ENCODE measurements at regions not wholly inside any gene's neighbourhood (a gene's known extent, or its start where the extent isn't known, plus 50 kb on each side); places are given as distances from the start of the nearest gene placed in this dataset.

DNA sequence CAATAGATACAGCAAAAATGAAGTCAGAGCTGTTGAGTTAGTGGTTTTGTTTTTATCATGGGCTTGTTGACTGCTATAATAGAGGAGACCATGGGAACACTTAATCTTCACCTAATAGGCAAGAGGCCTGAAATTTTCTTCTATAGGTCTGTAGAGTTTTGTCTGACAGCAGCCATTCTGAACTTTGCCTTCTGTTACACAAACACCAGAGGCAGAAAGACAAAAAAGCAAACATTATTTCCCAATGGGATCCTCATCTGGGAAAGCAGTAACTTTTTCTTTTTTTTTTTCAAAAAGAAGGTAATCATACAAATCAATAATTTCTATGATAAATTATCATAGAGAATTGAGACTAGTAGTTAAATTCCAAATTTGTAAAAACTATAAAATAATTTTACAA, 494.1 kb downstream of the TOX3 start:
- DNase-seq (ENCODE audit: low spot score) = no peak

DNA sequence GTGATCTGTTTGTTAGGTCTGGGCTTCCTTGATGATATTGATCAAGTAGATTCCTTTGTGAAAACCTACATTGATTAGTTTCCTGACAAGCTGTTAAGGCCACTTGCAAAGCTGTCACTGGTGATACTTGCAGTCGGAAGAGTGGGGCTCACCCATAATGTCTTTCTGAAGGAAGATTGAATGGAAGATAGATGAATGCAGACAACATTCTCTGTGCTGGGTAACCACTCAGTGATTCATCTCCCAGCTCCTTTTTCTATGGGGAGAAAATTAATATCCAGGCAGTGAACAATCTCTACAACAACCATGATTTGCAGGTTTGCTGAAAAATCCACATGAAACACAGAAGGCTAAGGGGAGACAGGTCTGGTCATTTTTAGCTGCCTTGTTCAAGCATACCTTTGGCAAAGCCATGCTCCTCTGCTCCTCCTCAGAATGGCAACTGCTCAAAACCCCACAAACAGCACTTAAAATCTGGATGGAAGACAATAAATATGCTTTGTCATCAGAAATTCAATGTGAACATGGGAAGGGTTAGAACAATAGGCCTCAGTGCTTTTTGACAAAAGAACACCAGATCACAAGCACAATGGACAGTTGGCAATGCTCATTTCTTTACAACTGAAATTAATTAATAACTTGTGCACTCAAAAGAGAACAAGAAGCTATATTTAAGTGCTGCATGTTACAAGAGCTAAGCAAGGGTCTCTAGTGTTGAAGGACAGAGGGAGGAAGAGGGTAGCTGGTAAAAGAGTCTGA, 495.4 kb downstream of the TOX3 start:
- DNase-seq (ENCODE audit: low spot score) = peak; percentile 88

DNA sequence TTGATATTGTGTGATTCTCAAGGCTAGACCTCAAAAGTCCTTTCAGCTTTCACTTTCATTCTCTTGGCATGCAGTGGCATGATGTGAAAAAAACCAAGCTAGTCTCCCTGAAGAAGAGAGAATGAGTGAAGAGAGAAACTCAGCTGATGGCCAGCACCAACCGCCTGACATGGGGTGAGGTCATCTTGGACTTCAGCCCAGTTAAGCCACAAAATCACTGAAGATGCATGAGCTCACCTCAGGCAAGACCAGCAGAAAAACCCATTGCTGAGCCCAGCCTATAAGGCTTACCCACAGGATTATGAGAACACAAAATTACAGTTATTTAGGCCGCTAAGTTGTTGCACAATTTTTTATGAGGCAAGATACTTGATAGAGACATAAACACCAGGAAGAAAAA, 496.5 kb downstream of the TOX3 start:
- no peak for DNase-seq (ENCODE audit: low spot score)

DNA sequence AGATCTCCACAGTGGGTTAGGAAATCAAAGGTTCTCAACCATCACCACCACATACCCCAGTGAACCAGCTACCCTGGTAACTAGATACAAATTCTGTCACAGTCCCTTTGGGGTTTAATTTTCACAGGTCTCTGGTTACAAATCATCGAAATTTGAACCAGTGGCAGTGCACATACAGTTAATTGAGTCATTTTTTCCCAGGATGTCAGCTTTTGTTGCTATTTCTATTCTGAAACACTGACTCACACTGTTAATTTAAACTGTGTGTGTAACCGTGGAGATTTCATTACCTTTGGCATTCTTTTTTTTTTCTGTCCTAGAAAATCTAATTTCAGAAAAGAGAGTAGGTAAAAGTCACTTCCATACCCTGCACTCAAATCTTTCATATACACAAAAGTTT, 511.5 kb downstream of the TOX3 start:
- DNase-seq (ENCODE audit: low spot score) = no peak

DNA sequence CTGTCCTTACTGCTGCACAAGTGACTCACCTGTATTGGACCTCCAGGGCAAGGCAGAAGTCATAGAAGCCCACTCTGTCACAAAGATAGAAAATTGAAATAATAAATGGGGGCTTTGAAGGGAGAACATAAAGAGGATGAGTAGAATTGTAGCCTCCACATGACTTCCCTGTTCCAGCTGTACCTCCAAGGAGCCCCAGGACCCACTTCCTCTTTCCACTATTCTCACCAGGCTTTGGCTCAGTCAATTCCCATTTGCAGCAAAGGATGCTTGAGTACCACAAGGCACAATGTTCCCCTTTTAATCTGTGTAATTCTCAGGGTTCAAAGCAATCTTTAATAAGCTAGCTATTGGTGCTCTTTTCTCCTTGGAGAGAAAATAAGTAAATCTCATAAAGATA, 512.1 kb downstream of the TOX3 start:
- DNase-seq (ENCODE audit: low spot score) = no peak

DNA sequence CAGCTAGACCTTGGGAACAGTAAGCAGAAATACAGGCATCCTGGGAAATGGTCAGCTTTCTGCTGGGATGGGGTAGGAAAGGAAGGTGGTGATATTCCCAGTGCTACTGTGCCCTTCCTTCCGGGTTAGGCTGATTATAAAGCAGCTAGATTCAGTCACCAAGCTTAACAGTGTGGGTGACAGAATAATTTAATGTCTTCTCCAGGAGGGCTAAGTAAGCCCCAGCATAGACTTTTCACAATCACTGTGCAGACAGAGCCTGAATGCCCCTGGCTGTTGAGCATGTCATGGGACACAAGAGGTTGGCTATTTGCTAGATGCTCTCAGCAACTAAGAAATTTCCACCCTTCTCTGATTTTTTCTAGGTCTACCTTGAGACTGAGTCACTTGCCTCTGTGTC, 513.0 kb downstream of the TOX3 start:
- no peak for DNase-seq (ENCODE audit: low spot score)

DNA sequence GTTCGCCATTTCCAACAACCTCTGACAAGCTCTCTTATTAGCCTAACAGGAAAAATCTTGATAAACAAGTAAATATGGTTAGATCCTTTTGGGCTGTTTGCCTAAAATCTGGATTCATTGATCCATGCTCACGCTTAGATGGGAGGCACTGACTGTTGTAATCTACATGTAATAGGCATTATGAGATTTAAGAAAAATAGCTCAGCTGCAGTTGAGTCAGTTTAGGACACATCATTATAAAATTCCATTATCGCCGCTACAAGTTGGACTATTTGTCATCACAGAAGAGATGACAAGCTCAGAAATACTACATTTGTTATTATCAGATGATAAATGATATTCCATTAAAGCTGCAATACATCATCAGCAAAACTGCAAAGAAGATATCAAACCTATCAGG, 524.0 kb downstream of the TOX3 start:
- DNase-seq (ENCODE audit: low spot score) = no peak

DNA sequence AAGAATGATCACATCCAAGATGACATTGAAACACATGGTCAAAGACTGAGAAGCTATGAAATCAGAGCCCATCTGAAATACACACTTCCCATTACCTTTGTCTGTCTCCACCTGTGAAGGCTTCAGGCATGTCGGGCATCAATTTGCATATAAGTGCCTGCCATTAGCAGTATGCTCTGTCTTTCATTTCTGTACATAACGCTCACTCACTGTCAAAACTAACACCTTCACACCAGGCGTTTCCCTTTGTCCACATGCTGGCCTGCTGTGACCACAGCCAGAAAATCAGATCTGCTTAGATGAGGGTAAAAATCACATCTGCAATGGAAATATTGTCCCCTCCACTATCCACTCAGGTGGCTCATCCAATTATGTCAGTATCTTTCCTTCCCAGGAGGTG, 524.8 kb downstream of the TOX3 start:
- DNase-seq (ENCODE audit: low spot score) = no peak

DNA sequence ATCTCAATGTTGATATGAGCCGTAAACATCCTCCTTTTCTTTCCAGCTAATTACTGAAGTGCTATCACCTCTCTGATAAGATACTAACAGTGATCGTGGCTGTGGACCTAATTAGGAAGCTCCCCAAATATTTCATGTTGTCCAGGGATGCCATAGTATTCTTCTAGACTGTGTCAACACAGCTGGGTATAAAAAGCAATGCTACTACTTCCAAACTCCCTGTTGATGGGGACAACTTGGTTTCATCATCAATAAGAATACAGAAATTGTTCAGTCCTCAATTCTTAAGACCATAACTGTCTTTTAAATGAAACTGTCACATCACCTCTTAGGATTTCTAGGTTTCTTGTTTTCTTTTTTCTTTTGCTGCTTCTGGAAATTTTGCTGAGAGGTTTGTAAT, 530.6 kb downstream of the TOX3 start:
- DNase-seq (ENCODE audit: low spot score) = no peak

DNA sequence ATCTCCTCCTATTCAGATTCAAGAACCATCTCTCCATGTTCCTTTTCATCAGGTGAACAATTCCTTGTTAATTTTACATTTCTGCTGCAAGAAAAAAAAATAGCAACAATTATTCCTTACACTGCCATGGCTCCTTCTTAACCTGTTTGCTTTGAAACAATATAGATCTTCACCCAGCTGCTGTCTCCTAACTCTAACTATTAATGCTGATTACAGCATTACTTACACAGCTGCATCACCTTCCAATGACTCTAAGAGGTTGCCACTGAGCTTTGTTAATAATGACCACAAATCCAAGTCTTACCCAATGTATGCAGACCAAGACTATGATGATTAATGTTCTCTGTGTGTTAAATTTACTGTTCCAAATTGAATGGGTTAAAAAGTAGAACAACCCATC, 541.4 kb downstream of the TOX3 start:
- no peak for DNase-seq (ENCODE audit: low spot score)

DNA sequence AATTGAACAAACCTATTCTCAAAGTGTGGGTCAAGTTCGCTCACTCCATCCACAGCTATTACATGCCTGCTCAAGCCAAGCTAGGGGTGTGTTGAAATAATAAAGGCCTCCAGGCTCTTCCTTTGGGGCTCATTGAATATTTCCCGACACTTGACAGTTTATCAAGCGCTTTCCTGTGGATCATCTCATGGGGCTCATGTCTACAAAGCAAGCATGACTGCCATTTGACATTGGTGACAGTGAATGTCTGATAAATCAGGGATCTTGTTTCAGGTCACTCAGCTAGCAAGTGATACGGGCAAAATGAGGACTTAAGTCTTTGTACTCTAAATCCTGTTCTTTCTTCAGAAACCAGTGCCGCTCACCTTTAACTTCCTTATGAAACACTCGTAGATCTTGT, 542.6 kb downstream of the TOX3 start:
- no peak for DNase-seq (ENCODE audit: low spot score)

DNA sequence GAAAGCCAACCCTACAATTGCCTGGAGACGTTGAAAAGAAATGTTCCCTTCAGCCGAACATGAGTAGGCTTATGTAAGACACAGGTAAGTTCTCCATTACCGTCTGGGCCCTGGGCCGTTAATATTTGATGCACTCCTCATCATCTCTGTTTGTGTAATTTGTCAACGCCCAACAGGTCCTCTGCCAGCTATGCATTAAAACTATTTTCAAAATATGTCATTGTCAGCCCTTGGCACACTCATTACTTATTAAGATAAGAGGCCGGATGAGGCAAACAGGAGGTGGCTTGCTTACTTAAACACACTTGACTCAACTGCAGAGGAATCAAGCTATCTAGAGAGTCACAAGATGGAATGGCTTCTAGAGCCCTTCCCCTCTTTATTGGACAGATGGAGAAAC, 544.9 kb downstream of the TOX3 start:
- DNase-seq (ENCODE audit: low spot score) = no peak

DNA sequence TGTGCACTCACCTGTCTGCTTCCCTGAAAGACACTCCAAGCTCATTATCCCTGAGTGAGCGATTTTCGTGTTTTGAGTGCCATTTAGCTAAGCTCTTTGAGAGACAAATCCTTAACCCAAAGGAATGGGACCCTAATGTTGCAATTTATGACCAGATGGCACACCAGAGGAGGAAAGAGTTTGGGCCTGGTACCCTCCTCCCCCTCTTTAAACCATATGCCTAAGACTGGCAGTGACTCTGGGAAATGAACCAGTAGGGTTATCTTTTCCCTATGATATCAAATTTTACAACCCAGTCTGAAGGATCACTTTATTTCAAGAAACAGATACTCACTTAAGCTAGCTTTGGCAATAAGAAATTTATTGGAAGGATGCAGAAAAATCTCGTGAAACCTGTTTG, 550.4 kb downstream of the TOX3 start:
- no peak for DNase-seq (ENCODE audit: low spot score)

DNA sequence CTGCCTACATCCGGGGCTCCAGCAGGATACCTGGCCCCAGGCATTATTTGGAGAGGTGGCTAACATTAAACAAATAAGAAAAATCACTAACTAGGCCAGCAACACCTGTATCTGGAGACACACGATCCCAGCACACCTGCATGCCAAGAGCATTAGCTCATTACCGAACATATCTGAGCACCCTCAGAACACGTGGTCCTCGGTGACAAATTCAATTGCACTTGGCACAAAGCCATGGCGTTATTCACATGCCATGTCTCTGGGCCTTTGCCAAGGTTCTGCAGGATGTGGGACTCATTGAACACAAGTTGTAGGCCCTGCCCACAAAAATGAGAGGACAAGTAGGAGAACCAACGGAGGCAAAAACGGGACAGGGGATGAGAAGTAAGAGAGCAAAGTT, 552.3 kb downstream of the TOX3 start:
- DNase-seq (ENCODE audit: low spot score) = no peak

DNA sequence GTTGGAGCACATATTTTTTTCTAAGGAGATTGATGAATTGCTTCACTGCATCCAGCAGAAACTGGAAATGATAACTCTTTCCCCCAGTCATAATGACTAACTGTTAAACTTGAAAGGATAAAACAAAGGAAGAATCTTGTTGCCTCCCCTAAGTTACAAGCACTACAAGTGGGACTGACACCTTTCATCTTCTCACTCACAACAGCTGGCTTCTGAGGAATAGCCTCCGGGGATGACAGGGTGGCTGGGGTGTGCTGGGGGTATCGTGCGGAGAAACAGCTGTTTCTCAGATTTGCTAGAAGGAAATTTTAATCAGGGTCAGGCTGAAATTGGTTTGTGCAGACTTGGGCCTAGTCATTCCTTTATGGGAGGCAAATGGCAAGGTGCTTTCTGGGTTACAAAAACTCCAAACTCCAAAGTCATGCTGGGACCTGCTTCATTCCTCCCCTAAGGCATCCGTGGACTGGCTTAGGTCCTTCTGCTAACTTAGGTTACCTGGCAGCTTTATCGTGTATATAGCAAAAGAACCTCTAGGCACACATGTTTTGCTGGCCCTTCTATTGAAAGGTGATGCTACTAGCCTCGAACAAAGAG, 557.2 kb downstream of the TOX3 start:
- DNase-seq (ENCODE audit: low spot score) = no peak

DNA sequence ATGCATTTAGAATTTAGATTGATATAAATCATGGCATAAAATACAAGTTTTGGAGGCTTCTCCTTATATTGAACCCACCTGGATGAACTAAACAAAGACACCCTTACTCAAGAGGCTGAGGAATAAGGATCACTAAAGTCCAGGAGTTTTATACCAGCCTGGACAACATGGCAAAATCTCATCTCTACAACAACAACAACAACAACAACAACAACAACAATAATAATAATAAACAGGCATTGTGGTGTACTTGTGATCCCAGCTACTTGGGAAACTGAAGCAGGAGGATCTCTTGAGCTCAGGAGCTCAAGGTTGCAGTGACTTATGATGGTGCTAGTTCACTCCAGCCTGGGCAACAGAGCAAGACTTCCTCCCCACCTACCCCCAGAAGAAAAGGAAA, 558.0 kb downstream of the TOX3 start:
- DNase-seq (ENCODE audit: low spot score) = no peak

DNA sequence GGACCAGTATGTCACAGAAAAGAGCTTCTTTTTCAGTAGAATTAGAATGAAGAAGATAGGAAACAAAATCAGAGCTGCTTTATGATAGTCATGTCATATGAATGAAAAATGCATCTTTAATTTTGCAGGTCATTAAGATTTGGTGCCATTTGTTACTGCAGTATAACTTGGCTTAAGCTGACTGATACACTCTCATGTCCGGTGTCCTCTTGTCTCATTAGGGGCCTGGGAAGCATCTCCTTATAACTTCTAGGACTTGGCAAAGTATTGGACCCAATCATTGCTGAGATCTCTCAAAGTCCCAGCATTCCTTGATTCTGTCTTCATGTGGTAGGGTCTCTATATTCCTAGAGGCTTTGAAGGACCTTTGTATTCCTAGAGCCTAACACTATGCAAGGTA, 559.4 kb downstream of the TOX3 start:
- no peak for DNase-seq (ENCODE audit: low spot score)

DNA sequence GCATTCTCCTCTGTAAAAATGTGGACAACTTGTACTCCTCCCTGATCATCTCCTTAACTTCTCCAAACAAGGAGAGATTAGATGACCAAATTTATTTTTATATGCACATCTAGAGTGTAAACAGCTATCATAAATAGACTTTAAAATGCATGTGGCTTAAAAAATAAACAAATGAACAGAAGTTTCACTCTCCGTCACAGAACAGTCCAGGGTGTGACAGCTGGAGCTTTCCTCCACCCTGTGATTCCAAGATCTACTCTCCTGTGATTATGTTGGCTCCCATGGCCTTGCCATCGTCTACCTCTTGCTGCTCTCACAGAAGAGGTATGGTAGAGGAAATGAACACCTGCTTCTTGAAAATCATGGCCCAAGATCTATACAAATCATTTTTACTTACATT, 560.2 kb downstream of the TOX3 start:
- no peak for DNase-seq (ENCODE audit: low spot score)

DNA sequence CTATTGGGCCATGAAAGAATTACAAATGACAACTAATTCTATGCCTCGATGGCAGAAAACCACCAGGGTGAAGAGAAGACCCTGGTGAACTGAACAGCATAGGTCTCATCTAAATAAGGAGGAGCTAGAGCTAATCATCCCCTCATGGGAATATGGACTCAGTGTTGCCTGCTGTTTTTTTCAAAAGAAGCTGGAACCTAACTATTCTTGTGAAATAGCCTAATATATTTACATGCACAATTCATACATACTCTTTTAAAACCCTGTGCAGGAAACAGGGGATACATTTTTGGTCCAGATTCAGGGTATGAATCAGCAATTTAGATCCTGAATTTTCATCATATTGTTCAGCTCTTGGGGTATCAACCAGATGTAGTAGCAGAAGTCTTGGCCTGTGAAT, 560.6 kb downstream of the TOX3 start:
- no peak for DNase-seq (ENCODE audit: low spot score)

DNA sequence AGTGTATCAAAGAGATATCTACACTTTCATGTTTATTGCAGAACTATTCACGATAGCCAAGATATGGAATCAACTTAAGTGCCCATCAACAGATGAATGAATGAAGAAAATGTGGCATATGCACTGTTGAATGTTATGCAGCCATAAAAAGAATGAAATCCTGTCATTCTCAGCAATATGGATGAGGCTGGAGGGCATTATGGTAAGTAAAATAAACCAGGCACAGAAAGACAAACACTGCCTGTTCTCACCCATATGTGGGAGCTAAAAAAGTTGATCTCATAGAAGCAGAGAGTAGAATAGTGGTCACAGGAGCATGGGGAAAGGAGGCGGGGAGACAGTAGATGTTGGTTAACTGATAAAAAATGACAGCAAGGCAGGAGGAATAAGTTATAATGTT, 561.8 kb downstream of the TOX3 start:
- DNase-seq (ENCODE audit: low spot score) = no peak

DNA sequence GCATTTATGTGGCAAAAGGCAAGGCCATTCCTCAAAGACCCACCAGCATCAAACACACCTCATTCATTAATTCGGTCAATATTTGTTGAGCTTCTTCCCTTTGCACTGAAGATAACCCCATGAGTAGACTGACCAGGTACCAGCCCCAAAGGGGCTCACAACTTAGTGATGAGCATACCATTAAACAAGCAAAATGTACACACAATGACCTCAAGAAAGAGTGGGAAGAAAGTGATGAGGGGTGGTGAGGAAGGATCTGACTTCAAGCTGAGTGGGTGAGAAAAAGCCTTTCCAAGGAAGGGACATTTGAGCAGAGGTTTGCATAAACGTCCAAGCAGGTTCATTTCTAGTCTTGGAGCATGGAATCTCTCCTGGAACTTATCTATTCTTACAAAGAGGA, 562.5 kb downstream of the TOX3 start:
- no peak for DNase-seq (ENCODE audit: low spot score)

DNA sequence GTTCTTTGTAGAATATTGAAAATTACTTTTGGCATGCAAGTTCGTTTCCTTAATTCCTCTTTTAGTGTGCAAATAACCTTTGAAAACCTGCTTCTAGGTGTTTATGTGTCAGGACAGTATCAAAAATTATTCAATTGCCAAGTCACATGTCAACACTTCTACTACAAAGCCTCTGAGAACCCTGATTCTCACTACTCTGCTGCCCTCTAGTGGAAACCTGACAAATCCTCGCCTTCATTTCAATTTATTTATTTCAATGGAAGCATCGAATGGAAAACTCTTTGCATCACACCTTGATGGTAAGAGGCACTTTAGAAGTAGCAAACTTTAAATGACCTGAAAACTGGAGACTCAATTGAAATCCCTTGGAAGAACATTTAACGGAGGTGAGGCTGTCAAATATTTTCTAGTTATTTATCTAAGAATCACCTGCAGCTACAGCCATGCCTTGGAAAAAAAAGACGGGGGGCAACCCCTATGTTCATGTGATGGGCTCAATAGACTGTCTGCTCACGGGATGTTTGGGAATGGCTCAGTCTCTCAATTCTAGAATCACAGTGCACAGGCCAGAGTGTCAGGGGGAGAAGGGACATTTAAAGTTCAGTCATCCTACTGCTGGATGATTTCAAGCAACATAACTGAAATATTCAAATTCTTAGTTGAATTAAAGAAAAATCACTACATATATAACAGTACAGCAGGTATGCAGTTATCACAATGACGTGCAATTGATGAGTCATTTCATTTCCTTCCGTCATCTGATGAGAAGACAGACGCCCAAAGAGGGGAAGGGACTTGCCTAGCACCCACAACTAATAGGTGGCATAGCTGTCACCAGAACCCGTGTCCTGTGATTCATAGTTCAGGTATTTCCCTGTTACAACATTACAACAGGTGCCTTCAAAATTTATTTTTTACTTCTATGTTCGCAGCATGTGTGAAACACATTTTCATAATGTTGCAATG, 563.9 kb downstream of the TOX3 start:
- DNase-seq (ENCODE audit: low spot score) = peak; percentile 96

DNA sequence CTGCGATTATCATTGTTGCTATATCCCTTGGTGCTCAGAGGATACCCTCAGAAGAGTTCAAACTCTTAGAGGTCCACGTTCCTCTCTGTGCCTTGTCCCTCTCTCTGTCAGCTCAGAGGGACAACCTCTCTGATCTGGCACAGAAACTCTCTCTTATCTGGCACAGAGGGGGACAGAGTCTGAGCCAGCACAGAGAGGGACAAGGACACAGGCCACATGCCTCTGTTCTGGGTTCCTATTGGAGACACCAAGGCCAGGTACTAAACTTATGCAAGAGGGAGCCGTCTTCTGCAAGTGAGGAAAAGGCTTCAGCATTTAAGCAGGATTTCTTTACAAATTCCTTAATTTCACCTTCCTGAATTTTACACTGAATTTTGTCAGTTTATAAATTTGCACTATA, 565.2 kb downstream of the TOX3 start:
- DNase-seq (ENCODE audit: low spot score) = no peak
